Right lobe of liver (tissue), 6 donors: ENCODE measurements at regions not wholly inside any gene's neighbourhood (a gene's known extent, or its start where the extent isn't known, plus 50 kb on each side); places are given as distances from the start of the nearest gene placed in this dataset.

ENCODE experiments used
- ATAC-seq, 4 donors: fragments of 200-7000 bp; cut with Tn5 transposase; one replicate each; pipeline ENCODE4 v1.9.1; 2020; ENCODE audit warnings: mild to moderate bottlenecking in 4 of 4, moderate library complexity in 4 of 4
- DNase-seq, 3 donors: peaks; one replicate each; pipeline ENCODE4 v3.0.0-alpha.2; 2020
- H3K27ac ChIP-seq, 3 donors: fragments of 200-600 bp; one replicate each; pipeline ENCODE4 v1.8.0; 2022
- H3K27me3 ChIP-seq, 2 donors: fragments of 200-600 bp; one replicate each; pipeline ENCODE4 v1.8.0; 2022
- H3K36me3 ChIP-seq, 4 donors: fragments of 200-600 bp; sonication (generic) in 1 of 4; one replicate each; pipeline versions ENCODE4 v1.5.1 to v1.8.0; 2017 to 2022; ENCODE audit warnings: control low read depth in 1 of 4
- H3K4me1 ChIP-seq, 4 donors: fragments of 200-600 bp; sonication (generic) in 1 of 4; one replicate each; pipeline versions ENCODE4 v1.5.1 to v1.8.0; 2017 to 2022; ENCODE audit warnings: control low read depth in 1 of 4
- H3K4me3 ChIP-seq, 3 donors: fragments of 200-600 bp; one replicate each; pipeline ENCODE4 v1.8.0; 2022
- H3K9me3 ChIP-seq, 4 donors: fragments of 200-600 bp; sonication (generic) in 1 of 4; one replicate each; pipeline versions ENCODE4 v1.5.1 to v1.8.0; 2017 to 2022; ENCODE audit warnings: control low read depth in 1 of 4
- CTCF ChIP-seq, 4 donors: fragments of 200-600 bp in 3 of 4; fragments of 450-650 bp in 1 of 4; IDR thresholded peaks; one replicate each; pipeline versions ENCODE4 v1.5.1 to v1.8.0; 2016 to 2022; ENCODE audit warnings: antibody characterized with exemption in 4 of 4, mild to moderate bottlenecking in 2 of 4
- POLR2A ChIP-seq: fragments of 450-650 bp; IDR thresholded peaks from one replicate; pipeline ENCODE4 v1.6.1; 2017; ENCODE audit warnings: antibody characterized with exemption, mild to moderate bottlenecking
- WGBS: methylation state at CpG from one replicate; pipeline ENCODE4 v1.1.6; 2018; ENCODE audit warnings: low coverage, low lambda C conversion rate; ENCODE audit not compliant: insufficient coverage; ENCODE audit errors: missing lambda C conversion rate; 5-methylcytosine and 5-hydroxymethylcytosine counted together
- intact Hi-C, 2 donors: fragments of 100-400 bp; cut with DNase I; formaldehyde crosslinking; loops; one replicate each; pipeline versions ENCODE4 v1.11.2 to v1.14.1; 2022
- donor health status: DM: no; HTN: yes; CAD: no.
- donor health status: DM: no; HTN: no; CAD: no.
- donor health status: DM: no; HTN: no; CAD: no.
- donor health status: DM: no; HTN: yes; CAD: no.
- donor health status: DM: no; HTN: yes; CAD: no.

- intact Hi-C loops: no loop called here
- 83% methylated on average over 2 of the region's 2 CpGs for WGBS
- no peaks in the 10 kb centered on the region for H3K9me3 ChIP-seq
- H3K4me1 ChIP-seq: no peaks in the 10 kb centered on the region
- H3K4me3 ChIP-seq: no peak overlapping the region
- TF ChIP-seq CTCF (IDR thresholded peaks at IDR 0.05) (no peak), POLR2A (no peak)
- no peak for ATAC-seq
- H3K36me3 ChIP-seq: no peaks in the 10 kb centered on the region
- no peak overlapping the region for H3K27ac ChIP-seq
- no peaks in the 10 kb centered on the region for H3K27me3 ChIP-seq
- no peak for DNase-seq
Observed at GRCh38 chr3:82741346-82741745, 979.9 kb upstream of the GBE1 start.

GRCh38 chr3:82739390-82739789 is 977.9 kb upstream of the GBE1 start:
- DNase-seq (no peak), ATAC-seq (no peak)
- H3K27me3 ChIP-seq: no peaks in the 10 kb centered on the region
- H3K36me3 ChIP-seq: no peaks in the 10 kb centered on the region
- WGBS: 50% methylated on average over 1 of the region's 1 CpG
- intact Hi-C loops: no loop called here
- no peak overlapping the region for H3K27ac ChIP-seq
- H3K9me3 ChIP-seq: no peaks in the 10 kb centered on the region
- no peak overlapping the region for H3K4me3 ChIP-seq
- no peaks in the 10 kb centered on the region for H3K4me1 ChIP-seq
- TF ChIP-seq CTCF (IDR thresholded peaks at IDR 0.05) (no peak), POLR2A (no peak)

GRCh38 chr3:82736696-82737277 is 975.3 kb upstream of the GBE1 start:
- WGBS: 39% methylated on average over 4 of the region's 5 CpGs
- Histone ChIP-seq H3K27ac (no peak overlapping the region), H3K27me3 (no peaks in the 10 kb centered on the region), H3K36me3 (no peaks in the 10 kb centered on the region), H3K4me3 (no peak overlapping the region), H3K9me3 (no peaks in the 10 kb centered on the region), H3K4me1 (no peaks in the 10 kb centered on the region)
- intact Hi-C loops: no loop called here
- DNase-seq (no peak), ATAC-seq (no peak)
- TF ChIP-seq POLR2A (no peak), CTCF (IDR thresholded peaks at IDR 0.05) (no peak)

DNA sequence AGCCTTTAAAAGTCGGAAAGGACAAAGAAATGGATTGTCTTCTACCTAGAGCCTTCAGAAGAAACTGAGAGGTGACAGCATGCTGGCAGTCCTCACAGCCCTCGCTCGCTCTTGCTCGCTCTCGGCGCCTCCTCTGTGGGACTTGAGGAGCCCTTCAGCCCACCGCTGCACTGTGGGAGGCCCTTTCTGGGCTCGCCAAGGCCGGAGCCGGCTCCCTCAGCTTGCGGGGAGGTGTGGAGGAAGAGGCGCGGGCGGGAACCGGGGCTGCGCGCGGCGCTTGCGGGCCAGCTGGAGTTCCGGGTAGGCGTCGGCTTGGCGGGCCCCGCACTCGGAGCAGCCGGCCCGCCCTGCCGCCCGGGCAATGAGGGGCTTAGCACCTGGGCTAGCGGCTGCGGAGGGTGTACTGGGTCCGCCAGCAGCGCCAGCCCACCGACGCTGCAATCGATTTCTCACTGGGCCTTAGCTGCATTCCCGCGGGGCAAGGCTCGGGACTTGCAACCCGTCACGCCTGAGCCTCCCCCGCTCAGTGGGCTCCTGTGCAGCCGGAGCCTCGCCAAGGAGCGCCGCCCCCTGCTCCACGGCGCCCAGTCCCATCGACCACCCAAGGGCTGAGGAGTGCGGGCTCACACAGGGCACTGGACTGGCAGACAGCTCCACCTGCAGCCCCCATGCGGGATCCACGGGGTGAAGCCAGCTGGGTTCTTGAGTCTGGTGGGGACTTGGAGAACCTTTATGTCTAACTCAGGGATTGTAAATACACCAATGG is 953.8 kb upstream of the GBE1 start:
- no peak overlapping the region for H3K4me3 ChIP-seq
- no peak for ATAC-seq
- H3K36me3 ChIP-seq: no peaks in the 10 kb centered on the region
- no peaks in the 10 kb centered on the region for H3K4me1 ChIP-seq
- TF ChIP-seq POLR2A: no peak
- no peak for TF ChIP-seq CTCF (IDR thresholded peaks at IDR 0.05)
- H3K27me3 ChIP-seq: no peaks in the 10 kb centered on the region
- WGBS: 88% methylated on average over 15 of the region's 53 CpGs
- intact Hi-C loops: no loop called here
- no peak for DNase-seq
- H3K9me3 ChIP-seq: no peaks in the 10 kb centered on the region
- H3K27ac ChIP-seq: no peak overlapping the region
